AG08395 (cell line): ENCODE measurements at regions not wholly inside any gene's neighbourhood (a gene's known extent, or its start where the extent isn't known, plus 50 kb on each side); places are given as distances from the start of the nearest gene placed in this dataset.
A peak's percentile ranks its signal among the peaks of the same experiment; 100 is the strongest.
"Not testable (repeated sequence)": the region's sequence is repeated elsewhere in the genome, so short reads cannot be mapped to it uniquely, and the experiment has no call there.

Source experiments
- DNase-seq: peaks from one replicate; pipeline ENCODE4 v3.0.0; 2012; ENCODE audit warnings: mixed read lengths, low spot score

DNA sequence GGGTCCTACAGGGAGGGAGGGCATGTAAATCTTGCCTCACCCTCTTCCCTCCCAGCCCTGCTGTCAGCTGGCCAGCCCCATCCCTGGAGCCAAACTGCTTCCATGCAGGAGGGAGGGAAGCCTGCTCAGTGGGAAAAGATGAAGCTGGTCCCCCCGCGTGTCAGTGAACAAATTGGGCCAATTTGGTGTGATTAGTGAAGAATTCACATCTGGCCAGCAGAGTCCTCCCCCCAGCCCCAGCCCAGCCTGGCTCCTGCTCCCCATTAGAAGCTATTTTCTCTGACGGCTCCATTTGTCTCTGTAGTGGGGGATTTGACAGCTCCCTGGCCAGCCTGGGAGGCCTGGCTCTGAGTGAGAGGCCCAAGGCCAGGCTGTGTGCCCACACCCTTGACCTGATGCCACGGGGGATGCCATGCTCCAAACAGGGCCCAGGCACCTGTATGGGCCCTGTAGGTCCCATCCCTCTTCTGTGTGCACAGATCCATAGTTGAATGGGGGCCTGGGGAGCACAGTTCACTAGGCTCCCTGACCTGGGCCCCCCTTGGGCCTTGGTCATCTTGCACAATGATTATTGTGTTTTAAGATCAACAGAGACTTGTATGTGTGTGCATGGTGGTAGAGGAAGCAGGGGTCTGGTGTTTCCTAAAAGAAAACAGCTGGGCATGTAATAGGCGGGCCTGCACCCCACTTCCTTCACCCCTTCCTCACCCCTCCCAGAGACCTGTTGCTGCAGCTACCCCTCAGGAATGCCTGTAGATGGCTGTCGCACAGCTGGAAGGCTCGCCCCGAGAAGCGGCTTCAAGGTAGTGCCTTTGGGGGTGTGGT, 50.7 kb upstream of the TAC4 start:
- DNase-seq = no peak

GRCh38 chr17:49899191-49899485, 51.3 kb upstream of the TAC4 start:
- no peak for DNase-seq

GRCh38 chr17:49899588-49899987, 51.7 kb upstream of the TAC4 start:
- no peak for DNase-seq

DNA sequence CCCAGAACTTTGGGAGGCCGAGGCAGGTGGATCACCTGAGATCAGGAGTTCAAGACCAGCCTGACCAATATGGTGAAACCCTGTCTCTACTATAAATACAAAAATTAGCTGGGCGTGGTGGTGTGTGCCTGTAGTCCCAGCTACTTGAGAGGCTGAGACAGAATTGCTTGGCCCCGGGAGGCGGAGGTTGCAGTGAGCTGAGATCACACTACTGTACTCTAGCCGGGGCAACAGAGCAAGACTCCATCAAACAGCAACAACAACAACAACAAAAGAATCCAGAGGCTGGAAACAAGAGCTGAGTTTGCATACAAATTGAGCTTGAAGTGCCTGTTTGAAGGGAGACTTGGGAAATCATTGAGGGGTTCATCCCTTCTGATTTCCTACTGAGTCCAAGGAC, 52.9 kb upstream of the TAC4 start:
- DNase-seq = not testable (repeated sequence)

GRCh38 chr17:49901460-49902331, 53.8 kb upstream of the TAC4 start:
- DNase-seq = no peak

DNA sequence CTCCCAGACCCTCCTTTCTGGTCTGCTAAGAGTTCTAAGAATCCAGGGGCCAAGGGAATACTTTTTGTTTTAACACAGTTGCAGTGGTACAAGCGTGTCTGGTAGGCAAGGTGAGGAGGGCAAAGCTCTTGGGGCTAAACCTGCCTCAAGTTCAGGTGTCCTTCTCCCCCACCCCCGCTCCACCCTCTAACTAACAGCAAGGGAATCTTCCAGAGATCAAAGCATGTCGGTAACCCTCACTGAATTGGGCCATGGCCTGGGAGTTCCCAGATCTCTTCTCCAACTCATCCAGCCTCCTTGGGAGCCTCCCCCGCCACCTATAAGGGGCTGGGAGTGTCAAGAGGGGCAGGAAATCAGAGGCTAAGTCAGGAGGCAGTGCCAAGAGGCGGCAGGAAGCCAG, 55.7 kb upstream of the TAC4 start:
- DNase-seq = no peak

- no peak for DNase-seq
Measured at GRCh38 chr17:49904893-49905292, 57.0 kb upstream of the TAC4 start.

GRCh38 chr17:49906531-49907136, 58.8 kb upstream of the TAC4 start:
- no peak for DNase-seq

GRCh38 chr17:49907279-49907678, 59.4 kb upstream of the TAC4 start:
- no peak for DNase-seq

GRCh38 chr17:49908782-49909714, 59.9 kb upstream of the DLX4 start:
- DNase-seq = no peak

DNA sequence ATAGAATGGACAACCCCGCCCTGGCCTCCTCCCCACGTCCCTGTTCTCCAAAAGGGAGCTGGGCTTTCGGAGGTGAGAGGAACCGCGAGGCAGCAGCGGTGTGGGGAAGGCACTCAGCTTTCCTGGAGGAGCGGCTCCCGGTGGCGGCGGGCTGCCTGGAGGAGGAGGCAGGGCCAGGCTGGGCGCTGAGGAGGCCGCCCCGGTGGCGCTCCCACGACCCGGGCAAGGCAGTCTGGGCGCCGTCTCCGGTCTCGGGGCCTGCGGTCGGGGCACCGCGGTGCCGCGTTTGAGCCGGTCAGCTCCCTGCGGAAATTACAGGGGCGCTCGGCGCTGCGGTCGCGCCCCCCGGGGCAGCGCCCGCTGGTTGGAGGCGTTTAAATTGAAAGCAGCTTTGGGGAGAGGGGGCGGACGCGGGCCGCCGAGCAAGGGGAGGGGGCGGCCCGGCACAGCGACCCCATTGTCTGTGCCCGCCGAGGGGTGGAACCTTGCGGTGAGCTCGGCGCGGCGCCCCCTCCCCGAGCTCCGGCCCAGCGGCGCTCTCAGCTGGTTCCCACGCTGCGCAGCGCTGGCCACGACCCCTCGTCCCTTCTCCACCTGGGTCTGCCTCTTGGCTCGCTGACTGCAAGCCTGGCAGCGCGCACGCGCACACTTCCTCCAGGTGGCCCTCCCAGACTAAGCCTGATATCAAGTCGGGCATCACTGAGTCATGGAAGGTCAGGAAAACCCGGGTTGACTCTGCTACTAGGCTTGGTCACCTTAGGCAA, 58.7 kb upstream of the DLX4 start:
- DNase-seq = no peak

DNA sequence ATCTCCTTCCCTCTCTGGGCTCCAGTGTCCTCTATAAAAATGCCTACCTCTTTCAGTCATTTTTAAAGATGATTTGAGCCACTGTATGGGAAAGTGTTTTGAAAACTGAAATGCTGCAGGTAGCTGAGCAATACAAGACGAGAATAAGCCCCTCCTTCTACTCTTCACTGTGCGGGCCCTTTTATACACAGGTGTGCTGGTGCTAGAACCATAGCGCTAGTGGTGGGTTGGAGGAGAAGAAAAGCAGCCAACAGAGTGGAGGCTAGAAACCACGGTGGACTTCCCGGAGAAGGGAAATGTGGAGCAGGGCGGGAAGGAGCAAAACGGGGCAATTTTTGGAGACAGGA, 58.2 kb upstream of the DLX4 start:
- no peak for DNase-seq

DNA sequence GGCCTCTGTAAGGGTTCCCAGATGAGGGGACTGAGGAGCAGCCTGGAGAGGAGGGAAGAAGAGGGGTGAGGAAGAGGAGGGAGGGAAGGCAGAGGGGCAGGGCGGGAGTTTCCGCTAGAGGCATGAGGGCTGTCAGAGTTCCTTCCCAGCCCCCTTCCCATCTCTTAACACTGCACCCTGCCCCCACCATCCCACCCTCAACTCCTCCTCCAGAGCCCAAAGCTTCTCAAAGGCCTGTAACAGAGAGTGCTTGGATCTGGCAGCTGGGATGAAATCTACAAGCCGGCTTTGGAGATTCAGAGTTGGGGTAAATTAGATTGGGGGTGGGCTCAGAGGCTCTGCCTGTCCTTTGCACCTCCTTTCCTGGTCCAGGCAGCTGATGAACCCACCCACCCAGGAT, 57.3 kb upstream of the DLX4 start:
- DNase-seq = no peak

DNA sequence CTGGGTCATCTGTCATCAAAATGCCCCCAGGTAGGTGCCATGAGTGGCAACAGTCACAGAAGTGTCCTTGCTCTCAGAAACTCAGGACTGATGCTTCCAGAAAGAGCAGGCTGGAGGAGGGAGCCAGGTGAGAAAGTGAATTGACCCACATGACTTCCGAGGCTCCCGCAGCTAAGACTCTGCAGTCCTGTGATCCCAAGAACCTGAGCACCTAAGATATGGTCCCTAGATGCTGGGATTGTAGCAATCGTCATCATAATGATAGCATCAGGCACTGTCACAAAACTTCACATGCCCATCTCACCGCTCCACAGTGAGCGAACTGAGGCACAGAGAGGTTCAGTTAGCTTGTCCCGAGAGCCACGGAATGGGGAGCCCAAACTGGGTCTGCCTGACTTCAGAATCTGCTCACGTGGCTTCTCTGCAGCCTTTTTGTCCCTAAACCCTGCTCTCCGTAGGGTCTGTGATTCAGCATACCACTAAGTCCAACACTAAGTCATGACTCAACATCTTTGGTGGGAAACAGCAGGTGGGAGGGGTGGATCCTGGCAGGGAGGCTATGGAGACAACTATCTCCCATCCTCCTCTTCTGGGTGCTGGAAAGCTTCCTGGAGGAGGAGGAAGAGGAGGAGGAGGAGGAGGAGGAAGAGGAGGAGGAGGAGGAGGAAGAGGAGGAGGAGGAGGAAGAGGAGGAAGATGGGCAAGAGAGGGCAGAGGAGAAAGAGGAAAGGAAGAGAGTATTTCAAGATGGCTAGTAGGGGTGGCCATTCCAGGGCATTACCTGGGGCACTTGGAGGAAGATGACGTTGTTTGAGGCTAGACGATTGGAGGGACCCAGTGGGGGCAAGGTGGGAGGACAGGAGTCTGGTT, 55.5 kb upstream of the DLX4 start:
- DNase-seq = peak; percentile 57

GRCh38 chr17:49914096-49914490, 54.9 kb upstream of the DLX4 start:
- DNase-seq = no peak

DNA sequence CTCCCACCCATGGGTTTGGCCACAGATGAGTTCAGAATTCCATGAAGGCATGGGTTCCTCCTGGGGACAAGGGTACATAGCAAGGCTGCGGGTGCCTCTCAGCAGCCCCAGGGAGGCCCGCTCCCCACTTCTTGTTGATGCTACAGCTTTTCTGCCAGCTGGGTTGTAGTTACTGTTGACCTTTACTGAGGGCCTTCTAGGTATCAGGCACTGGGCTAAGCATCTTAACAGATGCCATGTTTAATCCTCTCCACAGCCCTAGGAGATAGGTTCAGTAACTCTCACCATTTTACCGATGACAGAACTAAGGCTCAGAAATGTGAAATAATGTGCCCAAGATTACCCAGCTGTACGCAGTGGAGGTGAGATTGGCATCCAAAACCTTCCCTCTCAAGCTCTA, 54.3 kb upstream of the DLX4 start:
- no peak for DNase-seq

- no peak for DNase-seq
Measured at GRCh38 chr17:49915260-49915659, 53.7 kb upstream of the DLX4 start.

GRCh38 chr17:49915670-49916069, 53.3 kb upstream of the DLX4 start:
- DNase-seq = no peak

- no peak for DNase-seq
Measured at GRCh38 chr17:49916854-49917515, 52.0 kb upstream of the DLX4 start.

GRCh38 chr17:49918591-49918990, 50.4 kb upstream of the DLX4 start:
- DNase-seq = no peak
